ENCODE measurements at regions not wholly inside any gene's neighbourhood (a gene's known extent, or its start where the extent isn't known, plus 50 kb on each side); places are given as distances from the start of the nearest gene placed in this dataset.
A peak's percentile ranks its signal among the peaks of the same experiment; 100 is the strongest.

GRCh38 chr14:88064841-88065240 is 59.9 kb downstream of the GPR65 start:
- 62 to 84% methylated on average over 4 of the region's 4 CpGs for WGBS, 2 donors
- Histone ChIP-seq H3K36me3 (no peaks in the 10 kb centered on the region), H3K4me1 (no peaks in the 10 kb centered on the region), H3K27ac (no peak overlapping the region), H3K9me3 (no peaks in the 10 kb centered on the region), H3K4me3 (no peak overlapping the region), H3K27me3 (no peaks in the 10 kb centered on the region)
- intact Hi-C loops (cut with DNase I), result no loop called here
- DNase-seq (no peak), ATAC-seq (no peak), FAIRE-seq (no peak)
- no peak for TF ChIP-seq CTCF (IDR thresholded peaks at IDR 0.05)

GRCh38 chr14:88069677-88070076 is 64.7 kb downstream of the GPR65 start:
- Histone ChIP-seq H3K4me3 (no peak overlapping the region), H3K4me1 (no peaks in the 10 kb centered on the region), H3K36me3 (no peaks in the 10 kb centered on the region), H3K9me3 (no peaks in the 10 kb centered on the region), H3K27me3 (no peaks in the 10 kb centered on the region), H3K27ac (no peak overlapping the region)
- FAIRE-seq (no peak), ATAC-seq (no peak), DNase-seq (no peak)
- no peak for TF ChIP-seq CTCF (IDR thresholded peaks at IDR 0.05)
- intact Hi-C loops (cut with DNase I), result no loop called here
- WGBS, 2 donors, result 60 to 86% methylated on average over 1 of the region's 1 CpG

GRCh38 chr14:88075269-88075981 is 70.5 kb downstream of the GPR65 start:
- H3K27ac ChIP-seq, result no peak overlapping the region
- FAIRE-seq, result peak; percentile 43
- WGBS, 2 donors, result 58 to 63% methylated on average over 4 of the region's 4 CpGs
- no peaks in the 10 kb centered on the region for H3K36me3 ChIP-seq
- H3K9me3 ChIP-seq, result no peaks in the 10 kb centered on the region
- H3K27me3 ChIP-seq, result no peaks in the 10 kb centered on the region
- intact Hi-C loops (cut with DNase I), result no loop called here
- no peaks in the 10 kb centered on the region for H3K4me1 ChIP-seq
- ATAC-seq, result no peak
- H3K4me3 ChIP-seq, result no peak overlapping the region
- no peak for DNase-seq
- no peak for TF ChIP-seq CTCF (IDR thresholded peaks at IDR 0.05)

- H3K36me3 ChIP-seq, result no peaks in the 10 kb centered on the region
- no peak overlapping the region for H3K27ac ChIP-seq
- TF ChIP-seq CTCF (IDR thresholded peaks at IDR 0.05), result no peak
- H3K9me3 ChIP-seq, result no peaks in the 10 kb centered on the region
- H3K4me3 ChIP-seq, result no peak overlapping the region
- no peaks in the 10 kb centered on the region for H3K27me3 ChIP-seq
- no peak for DNase-seq
- WGBS, 2 donors, result 85 to 94% methylated on average over 1 of the region's 1 CpG
- no peak for FAIRE-seq
- no peak for ATAC-seq
- intact Hi-C loops (cut with DNase I), result no loop called here
- no peaks in the 10 kb centered on the region for H3K4me1 ChIP-seq
Observed at GRCh38 chr14:88078525-88078924, 73.6 kb downstream of the GPR65 start.

- FAIRE-seq, result no peak
Observed at GRCh38 chr14:88079624-88080023, 74.7 kb downstream of the GPR65 start.

More at GRCh38 chr14:88079624-88080023, 74.7 kb downstream of the GPR65 start:
- intact Hi-C loops (cut with DNase I), result no loop called here
- Histone ChIP-seq H3K9me3 (no peaks in the 10 kb centered on the region), H3K27me3 (no peaks in the 10 kb centered on the region), H3K27ac (no peak overlapping the region), H3K4me3 (no peak overlapping the region), H3K36me3 (no peaks in the 10 kb centered on the region), H3K4me1 (no peaks in the 10 kb centered on the region)
- DNase-seq (no peak), ATAC-seq (no peak)
- TF ChIP-seq CTCF (IDR thresholded peaks at IDR 0.05), result no peak
- WGBS, 2 donors, result 76 to 87% methylated on average over 2 of the region's 2 CpGs

Data from pancreas (tissue), 10 donors.